Parathyroid adenoma (tissue), 2 donors: ENCODE measurements at regions not wholly inside any gene's neighbourhood (a gene's known extent, or its start where the extent isn't known, plus 50 kb on each side); places are given as distances from the start of the nearest gene placed in this dataset.

ENCODE experiments used
- H2AFZ ChIP-seq: fragments of 300-600 bp; sonication (generic); one replicate; pipeline ENCODE4 v1.7.0; 2017; ENCODE audit warnings: antibody characterized with exemption, mild to moderate bottlenecking
- H3K27ac ChIP-seq: fragments of 300-600 bp; sonication (generic); one replicate; pipeline ENCODE4 v1.7.0; 2017
- H3K27me3 ChIP-seq: fragments of 300-600 bp; sonication (generic); one replicate; pipeline ENCODE4 v1.7.0; 2017; ENCODE audit warnings: low read length; ENCODE audit not compliant: control insufficient read depth, insufficient read depth
- H3K36me3 ChIP-seq: fragments of 300-600 bp; sonication (generic); one replicate; pipeline ENCODE4 v1.7.0; 2017; ENCODE audit warnings: low read length; ENCODE audit not compliant: control insufficient read depth, insufficient read depth
- H3K4me1 ChIP-seq: fragments of 300-600 bp; sonication (generic); one replicate; pipeline ENCODE4 v1.7.0; 2017; ENCODE audit warnings: control low read depth
- H3K4me2 ChIP-seq: fragments of 300-600 bp; sonication (generic); one replicate; pipeline ENCODE4 v1.7.0; 2017; ENCODE audit warnings: low read length
- H3K4me3 ChIP-seq: fragments of 300-600 bp; sonication (generic); one replicate; pipeline ENCODE4 v1.7.0; 2017; ENCODE audit warnings: low read depth, low read length
- H3K79me2 ChIP-seq: fragments of 300-600 bp; sonication (generic); one replicate; pipeline ENCODE4 v1.7.0; 2017; ENCODE audit warnings: control low read depth
- H3K9ac ChIP-seq: fragments of 300-600 bp; sonication (generic); one replicate; pipeline ENCODE4 v1.7.0; 2017; ENCODE audit warnings: mild to moderate bottlenecking
- H3K9me3 ChIP-seq: fragments of 300-600 bp; sonication (generic); one replicate; pipeline ENCODE4 v1.7.0; 2017; ENCODE audit warnings: low read length; ENCODE audit not compliant: control insufficient read depth
- TF ChIP-seq, protein P1 (sequence below): fragments of 300-600 bp; sonication (generic); IDR thresholded peaks from one replicate; pipeline ENCODE4 v1.7.0; 2017; ENCODE audit warnings: antibody characterized with exemption, mild to moderate bottlenecking
- donor health status: primary hyperparathyroidism.

DNA sequence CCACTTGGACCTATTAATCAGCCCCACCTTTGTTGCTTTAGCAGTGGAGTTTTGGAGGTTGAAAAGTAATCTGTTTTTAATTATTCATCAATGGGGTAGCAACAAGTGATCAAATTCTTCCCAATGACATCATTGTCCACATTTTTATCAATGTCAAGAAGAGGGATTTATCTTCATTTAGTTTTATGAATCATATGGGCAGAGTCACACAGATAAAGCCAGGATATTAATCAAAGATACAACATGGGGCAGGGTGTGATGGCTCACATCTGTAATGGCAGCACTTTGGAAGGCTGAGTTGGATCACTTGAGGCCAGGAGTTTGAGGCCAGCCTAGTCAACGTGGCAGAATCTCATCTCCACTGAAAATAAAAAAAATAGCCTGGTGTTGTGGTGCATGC lies 388.4 kb upstream of the POM121L12 start:
- Histone ChIP-seq H3K4me3 (no peak overlapping the region), H3K4me2 (no peak overlapping the region), H3K4me1 (no peaks in the 10 kb centered on the region), H2AFZ (no peak overlapping the region), H3K27ac (no peak overlapping the region), H3K27me3 (no peaks in the 10 kb centered on the region), H3K9ac (no peak overlapping the region), H3K36me3 (no peaks in the 10 kb centered on the region), H3K79me2 (no peaks in the 10 kb centered on the region), H3K9me3 (no peaks in the 10 kb centered on the region)
- TF ChIP-seq, protein P1, sequence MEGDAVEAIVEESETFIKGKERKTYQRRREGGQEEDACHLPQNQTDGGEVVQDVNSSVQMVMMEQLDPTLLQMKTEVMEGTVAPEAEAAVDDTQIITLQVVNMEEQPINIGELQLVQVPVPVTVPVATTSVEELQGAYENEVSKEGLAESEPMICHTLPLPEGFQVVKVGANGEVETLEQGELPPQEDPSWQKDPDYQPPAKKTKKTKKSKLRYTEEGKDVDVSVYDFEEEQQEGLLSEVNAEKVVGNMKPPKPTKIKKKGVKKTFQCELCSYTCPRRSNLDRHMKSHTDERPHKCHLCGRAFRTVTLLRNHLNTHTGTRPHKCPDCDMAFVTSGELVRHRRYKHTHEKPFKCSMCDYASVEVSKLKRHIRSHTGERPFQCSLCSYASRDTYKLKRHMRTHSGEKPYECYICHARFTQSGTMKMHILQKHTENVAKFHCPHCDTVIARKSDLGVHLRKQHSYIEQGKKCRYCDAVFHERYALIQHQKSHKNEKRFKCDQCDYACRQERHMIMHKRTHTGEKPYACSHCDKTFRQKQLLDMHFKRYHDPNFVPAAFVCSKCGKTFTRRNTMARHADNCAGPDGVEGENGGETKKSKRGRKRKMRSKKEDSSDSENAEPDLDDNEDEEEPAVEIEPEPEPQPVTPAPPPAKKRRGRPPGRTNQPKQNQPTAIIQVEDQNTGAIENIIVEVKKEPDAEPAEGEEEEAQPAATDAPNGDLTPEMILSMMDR, result no peak

- no peaks in the 10 kb centered on the region for H3K27me3 ChIP-seq
- H3K27ac ChIP-seq, result no peak overlapping the region
- TF ChIP-seq, protein P1, result no peak
- H3K4me3 ChIP-seq, result no peak overlapping the region
- H3K79me2 ChIP-seq, result no peaks in the 10 kb centered on the region
- H3K36me3 ChIP-seq, result no peaks in the 10 kb centered on the region
- H3K9ac ChIP-seq, result no peak overlapping the region
- H3K4me2 ChIP-seq, result no peak overlapping the region
- H3K9me3 ChIP-seq, result no peaks in the 10 kb centered on the region
- no peak overlapping the region for H2AFZ ChIP-seq
- H3K4me1 ChIP-seq, result no peaks in the 10 kb centered on the region
Measured at GRCh38 chr7:52639981-52640380, 395.5 kb upstream of the POM121L12 start.

GRCh38 chr7:52639126-52639525 lies 396.3 kb upstream of the POM121L12 start:
- Histone ChIP-seq H3K9ac (no peak overlapping the region), H3K79me2 (no peaks in the 10 kb centered on the region)

GRCh38 chr7:52635021-52635420 lies 400.4 kb upstream of the POM121L12 start:
- no peaks in the 10 kb centered on the region for H3K9me3 ChIP-seq
- H3K36me3 ChIP-seq, result no peaks in the 10 kb centered on the region
- H3K79me2 ChIP-seq, result no peaks in the 10 kb centered on the region
- H3K4me2 ChIP-seq, result no peak overlapping the region
- H3K4me1 ChIP-seq, result no peaks in the 10 kb centered on the region
- H3K27ac ChIP-seq, result no peak overlapping the region
- peak overlapping the region; percentile 18 for H2AFZ ChIP-seq
- H3K27me3 ChIP-seq, result no peaks in the 10 kb centered on the region
- no peak overlapping the region for H3K9ac ChIP-seq
- TF ChIP-seq, protein P1, result no peak
- no peak overlapping the region for H3K4me3 ChIP-seq

More at GRCh38 chr7:52639126-52639525, 396.3 kb upstream of the POM121L12 start:
- Histone ChIP-seq H3K27ac (no peak overlapping the region), H3K36me3 (no peaks in the 10 kb centered on the region), H3K4me1 (no peaks in the 10 kb centered on the region), H3K4me2 (no peak overlapping the region), H3K27me3 (no peaks in the 10 kb centered on the region), H2AFZ (no peak overlapping the region), H3K9me3 (no peaks in the 10 kb centered on the region), H3K4me3 (no peak overlapping the region)
- TF ChIP-seq, protein P1, result no peak

GRCh38 chr7:52620849-52621248 lies 414.6 kb upstream of the POM121L12 start:
- H2AFZ ChIP-seq, result no peak overlapping the region
- TF ChIP-seq, protein P1, result no peak
- no peak overlapping the region for H3K4me3 ChIP-seq
- H3K36me3 ChIP-seq, result no peaks in the 10 kb centered on the region
- H3K4me2 ChIP-seq, result no peak overlapping the region
- no peak overlapping the region for H3K9ac ChIP-seq
- no peak overlapping the region for H3K27ac ChIP-seq
- no peaks in the 10 kb centered on the region for H3K4me1 ChIP-seq
- no peaks in the 10 kb centered on the region for H3K27me3 ChIP-seq
- H3K79me2 ChIP-seq, result no peaks in the 10 kb centered on the region
- no peaks in the 10 kb centered on the region for H3K9me3 ChIP-seq
